Endothelial cell (in vitro differentiated cells): ENCODE measurements at regions not wholly inside any gene's neighbourhood (a gene's known extent, or its start where the extent isn't known, plus 50 kb on each side); places are given as distances from the start of the nearest gene placed in this dataset.

ENCODE experiments used
- DNase-seq: peaks from one replicate; pipeline ENCODE4 v3.0.0; 2021; ENCODE audit warnings: low spot score
- H3K27ac Mint-ChIP-seq: one replicate; pipeline ENCODE4 v1.8.0; 2021; ENCODE audit warnings: mixed read lengths, inconsistent platforms; ENCODE audit not compliant: unreplicated experiment
- H3K27me3 Mint-ChIP-seq: one replicate; pipeline ENCODE4 v1.8.0; 2021; ENCODE audit warnings: mild to moderate bottlenecking, moderate library complexity, mixed read lengths, inconsistent platforms; ENCODE audit not compliant: unreplicated experiment
- H3K36me3 Mint-ChIP-seq: one replicate; pipeline ENCODE4 v1.8.0; 2021; ENCODE audit warnings: mild to moderate bottlenecking, low read depth, mixed read lengths, inconsistent platforms; ENCODE audit not compliant: unreplicated experiment
- H3K4me1 Mint-ChIP-seq: one replicate; pipeline ENCODE4 v1.8.0; 2021; ENCODE audit warnings: mild to moderate bottlenecking, mixed read lengths, inconsistent platforms; ENCODE audit not compliant: unreplicated experiment
- H3K4me3 Mint-ChIP-seq: one replicate; pipeline ENCODE4 v1.8.0; 2021; ENCODE audit warnings: mild to moderate bottlenecking, mixed read lengths, inconsistent platforms; ENCODE audit not compliant: unreplicated experiment
- H3K9me3 Mint-ChIP-seq: one replicate; pipeline ENCODE4 v1.8.0; 2021; ENCODE audit warnings: mixed read lengths, inconsistent platforms; ENCODE audit not compliant: unreplicated experiment
- CTCF ChIP-seq: fragments of 200-600 bp; sonication (generic); IDR thresholded peaks from one replicate; pipeline ENCODE4 v1.5.0; 2021; ENCODE audit warnings: antibody characterized with exemption; ENCODE audit not compliant: unreplicated experiment

GRCh38 chr9:91143642-91144041, 218.1 kb downstream of the AUH start:
- peaks cover 4% of the 10 kb centered on the region for H3K27me3 Mint-ChIP-seq
- no peak for TF ChIP-seq CTCF
- DNase-seq, result no peak
- no peak overlapping the region for H3K27ac Mint-ChIP-seq
- H3K36me3 Mint-ChIP-seq, result no peaks in the 10 kb centered on the region
- no peaks in the 10 kb centered on the region for H3K9me3 Mint-ChIP-seq
- H3K4me3 Mint-ChIP-seq, result no peak overlapping the region
- no peaks in the 10 kb centered on the region for H3K4me1 Mint-ChIP-seq

- no peaks in the 10 kb centered on the region for H3K4me1 Mint-ChIP-seq
- H3K27me3 Mint-ChIP-seq, result peaks cover 4% of the 10 kb centered on the region
- no peak for TF ChIP-seq CTCF
- no peak overlapping the region for H3K4me3 Mint-ChIP-seq
- H3K27ac Mint-ChIP-seq, result no peak overlapping the region
- no peaks in the 10 kb centered on the region for H3K9me3 Mint-ChIP-seq
- DNase-seq, result no peak
- no peaks in the 10 kb centered on the region for H3K36me3 Mint-ChIP-seq
Measured at GRCh38 chr9:91144769-91145168, 216.9 kb downstream of the AUH start.

- no peak overlapping the region for H3K27ac Mint-ChIP-seq
- no peak overlapping the region for H3K4me3 Mint-ChIP-seq
- no peak for TF ChIP-seq CTCF
- no peaks in the 10 kb centered on the region for H3K9me3 Mint-ChIP-seq
- DNase-seq, result no peak
- peaks cover 4% of the 10 kb centered on the region for H3K27me3 Mint-ChIP-seq
- H3K4me1 Mint-ChIP-seq, result no peaks in the 10 kb centered on the region
- no peaks in the 10 kb centered on the region for H3K36me3 Mint-ChIP-seq
Measured at GRCh38 chr9:91145496-91145895, 216.2 kb downstream of the AUH start.

- Mint-ChIP-seq H3K4me3 (no peak overlapping the region), H3K27ac (no peak overlapping the region), H3K4me1 (no peaks in the 10 kb centered on the region), H3K9me3 (no peaks in the 10 kb centered on the region), H3K36me3 (no peaks in the 10 kb centered on the region), H3K27me3 (peaks cover 6% of the 10 kb centered on the region)
- TF ChIP-seq CTCF, result no peak
- no peak for DNase-seq
Measured at GRCh38 chr9:91146391-91147019, 215.2 kb downstream of the AUH start.

GRCh38 chr9:91147079-91147708, 214.5 kb downstream of the AUH start:
- H3K27me3 Mint-ChIP-seq, result peaks cover 6% of the 10 kb centered on the region
- no peak overlapping the region for H3K4me3 Mint-ChIP-seq
- H3K27ac Mint-ChIP-seq, result no peak overlapping the region
- no peaks in the 10 kb centered on the region for H3K36me3 Mint-ChIP-seq
- peaks cover 3% of the 10 kb centered on the region for H3K9me3 Mint-ChIP-seq
- no peaks in the 10 kb centered on the region for H3K4me1 Mint-ChIP-seq
- no peak for DNase-seq
- TF ChIP-seq CTCF, result no peak
